ENCODE measurements at regions not wholly inside any gene's neighbourhood (a gene's known extent, or its start where the extent isn't known, plus 50 kb on each side); places are given as distances from the start of the nearest gene placed in this dataset.

DNA sequence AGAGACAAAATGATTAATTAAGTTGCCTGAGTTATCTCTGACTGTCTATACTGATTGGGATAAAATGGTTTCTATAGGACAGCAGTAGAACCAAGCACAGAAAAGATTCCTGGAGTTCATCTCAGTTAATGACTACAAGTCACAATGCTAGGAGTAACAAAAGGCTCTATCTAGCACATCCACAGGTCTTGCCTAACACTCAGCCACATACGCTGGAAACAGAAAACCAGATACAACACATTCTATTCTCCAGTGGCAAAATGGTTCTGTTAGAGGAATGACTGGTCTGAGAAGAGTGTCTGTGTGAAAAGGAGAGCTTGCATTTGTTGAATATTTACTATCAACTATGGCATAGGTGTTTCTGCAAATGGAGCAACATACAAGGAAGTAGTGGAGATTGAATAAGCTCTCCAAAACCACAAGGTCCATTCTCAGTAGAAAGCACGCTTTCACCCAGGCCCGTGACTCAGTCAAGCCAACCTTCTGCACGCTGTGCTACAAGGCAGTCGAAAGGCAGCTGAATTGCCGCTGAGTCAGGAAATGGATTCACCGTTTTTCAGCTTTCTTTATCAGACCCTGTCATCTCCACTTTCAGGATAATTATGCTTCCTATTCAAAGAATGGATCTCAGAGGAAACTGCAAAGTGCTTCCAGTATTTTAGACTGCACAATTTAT, 761.5 kb downstream of the EFNB2 start:
- TF ChIP-seq, protein P1, sequence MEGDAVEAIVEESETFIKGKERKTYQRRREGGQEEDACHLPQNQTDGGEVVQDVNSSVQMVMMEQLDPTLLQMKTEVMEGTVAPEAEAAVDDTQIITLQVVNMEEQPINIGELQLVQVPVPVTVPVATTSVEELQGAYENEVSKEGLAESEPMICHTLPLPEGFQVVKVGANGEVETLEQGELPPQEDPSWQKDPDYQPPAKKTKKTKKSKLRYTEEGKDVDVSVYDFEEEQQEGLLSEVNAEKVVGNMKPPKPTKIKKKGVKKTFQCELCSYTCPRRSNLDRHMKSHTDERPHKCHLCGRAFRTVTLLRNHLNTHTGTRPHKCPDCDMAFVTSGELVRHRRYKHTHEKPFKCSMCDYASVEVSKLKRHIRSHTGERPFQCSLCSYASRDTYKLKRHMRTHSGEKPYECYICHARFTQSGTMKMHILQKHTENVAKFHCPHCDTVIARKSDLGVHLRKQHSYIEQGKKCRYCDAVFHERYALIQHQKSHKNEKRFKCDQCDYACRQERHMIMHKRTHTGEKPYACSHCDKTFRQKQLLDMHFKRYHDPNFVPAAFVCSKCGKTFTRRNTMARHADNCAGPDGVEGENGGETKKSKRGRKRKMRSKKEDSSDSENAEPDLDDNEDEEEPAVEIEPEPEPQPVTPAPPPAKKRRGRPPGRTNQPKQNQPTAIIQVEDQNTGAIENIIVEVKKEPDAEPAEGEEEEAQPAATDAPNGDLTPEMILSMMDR (IDR thresholded peaks at IDR 0.05): no peak

DNA sequence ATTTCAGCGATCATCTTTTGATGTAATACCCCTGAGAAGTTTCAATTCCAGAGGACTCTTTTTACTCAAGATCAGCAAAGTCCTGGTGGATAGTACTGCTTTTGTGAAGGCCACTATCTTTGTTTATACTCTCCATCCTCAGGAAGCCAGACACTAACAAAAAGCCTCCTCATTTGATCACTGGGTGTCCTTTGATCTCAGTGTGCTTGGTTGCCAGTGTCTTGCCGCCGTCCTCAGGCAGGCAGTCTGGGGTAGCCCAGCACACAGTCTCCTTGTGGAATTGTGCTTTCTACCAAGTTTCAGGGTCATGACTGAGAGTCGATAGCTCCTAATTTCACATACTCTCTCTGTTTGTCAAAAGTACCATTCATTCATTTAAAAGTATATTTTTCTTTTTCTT, 762.2 kb downstream of the EFNB2 start:
- TF ChIP-seq, protein P1 (IDR thresholded peaks at IDR 0.05): no peak

DNA sequence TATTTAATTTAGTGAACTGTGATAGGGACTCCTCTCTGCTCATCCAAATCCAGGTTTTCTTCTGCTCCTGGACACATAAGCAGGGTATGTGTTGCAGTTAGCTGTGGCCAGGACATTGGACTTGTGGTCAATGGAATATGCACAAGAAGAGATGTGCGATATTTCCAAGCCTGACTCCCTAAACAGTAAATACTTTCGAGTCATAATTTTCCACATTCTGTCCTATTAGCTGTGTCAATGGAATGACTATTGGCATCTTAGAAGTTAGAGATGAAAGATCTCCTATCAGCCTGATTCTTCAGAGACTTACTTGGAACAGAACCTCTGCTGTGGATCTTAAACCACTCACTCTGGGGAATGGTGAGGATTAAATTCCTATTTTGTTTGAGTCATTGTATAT, 771.0 kb downstream of the EFNB2 start:
- TF ChIP-seq, protein P1 (IDR thresholded peaks at IDR 0.05): no peak

DNA sequence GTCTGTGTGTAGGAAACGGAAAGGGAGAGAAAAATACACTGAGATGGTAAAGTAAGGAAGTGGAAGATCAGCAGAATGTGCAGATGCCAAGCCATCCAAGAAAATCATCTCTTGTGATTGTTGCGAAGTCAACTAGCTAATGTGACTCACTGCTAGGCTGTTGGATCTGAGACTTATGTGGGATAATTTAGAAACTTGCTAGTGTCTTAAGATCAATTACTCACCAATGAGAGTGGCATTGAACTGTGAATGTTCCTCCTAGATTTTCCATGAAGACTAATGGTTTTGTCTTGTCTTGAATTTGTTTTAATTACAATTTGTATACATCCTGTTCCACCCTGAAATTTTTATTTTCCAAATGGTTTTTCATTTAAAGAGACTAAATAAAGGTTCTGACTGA, 771.6 kb downstream of the EFNB2 start:
- TF ChIP-seq, protein P1 (IDR thresholded peaks at IDR 0.05): no peak

DNA sequence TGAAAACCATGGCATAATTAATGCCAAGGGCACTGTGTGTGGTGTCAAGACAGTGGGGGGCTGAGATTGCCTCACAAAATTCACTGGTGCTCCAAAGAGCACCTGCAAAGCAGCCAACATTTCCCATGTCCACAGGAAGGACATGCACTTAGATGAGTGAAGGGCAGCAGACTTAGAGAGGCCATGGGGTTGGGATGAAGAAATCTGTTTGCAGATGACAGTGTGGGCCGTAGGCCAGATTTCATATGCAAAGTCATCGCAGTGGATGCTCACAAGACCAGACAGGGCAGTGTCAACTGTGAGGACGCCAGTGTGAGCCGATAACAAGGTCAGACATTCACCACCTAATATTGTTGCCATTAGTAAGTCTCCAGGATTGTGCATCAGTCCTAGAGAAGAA, 773.4 kb downstream of the EFNB2 start:
- TF ChIP-seq, protein P1 (IDR thresholded peaks at IDR 0.05): no peak

DNA sequence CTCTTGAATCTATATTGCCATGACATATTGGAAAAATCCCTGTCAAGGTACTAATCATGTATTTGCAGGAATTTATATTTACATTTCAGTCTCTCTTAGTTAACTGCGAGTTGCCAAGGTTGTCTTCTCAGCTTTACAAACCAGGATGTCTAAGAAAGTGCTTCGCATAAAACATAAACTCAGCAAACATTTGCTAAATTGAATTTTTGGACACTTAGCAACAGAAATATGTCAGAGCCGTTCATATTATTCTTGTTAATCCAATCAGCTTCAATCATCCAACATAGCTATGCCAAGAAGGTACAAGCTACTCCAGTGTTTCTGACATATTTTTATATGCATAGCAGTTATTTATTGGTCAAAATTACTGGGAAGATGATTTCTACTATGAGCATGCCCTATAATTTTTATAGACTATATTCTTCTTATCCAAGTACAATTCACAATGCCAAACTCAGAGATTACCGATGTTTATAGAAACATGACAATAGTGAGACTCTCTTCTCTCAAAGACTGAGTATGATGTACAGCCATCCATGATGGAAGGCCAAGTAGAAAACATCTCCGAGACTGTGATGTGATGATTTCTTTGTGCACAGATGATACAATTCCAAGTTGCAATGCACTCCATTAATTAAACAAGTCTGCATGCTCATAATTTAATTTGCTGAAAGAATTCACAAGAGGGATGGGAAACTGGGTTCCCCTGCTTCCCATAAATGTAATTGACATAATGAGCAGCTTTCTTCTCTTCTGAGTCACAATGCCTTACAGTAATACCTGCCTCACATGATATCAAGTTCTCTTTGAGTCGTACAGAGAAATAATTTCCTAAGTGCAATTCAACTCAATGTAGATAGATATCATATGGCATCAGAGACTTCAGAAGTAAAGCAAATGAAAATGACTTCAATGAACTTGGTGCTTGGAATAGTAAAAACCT, 776.3 kb downstream of the EFNB2 start:
- TF ChIP-seq, protein P1 (IDR thresholded peaks at IDR 0.05): no peak

DNA sequence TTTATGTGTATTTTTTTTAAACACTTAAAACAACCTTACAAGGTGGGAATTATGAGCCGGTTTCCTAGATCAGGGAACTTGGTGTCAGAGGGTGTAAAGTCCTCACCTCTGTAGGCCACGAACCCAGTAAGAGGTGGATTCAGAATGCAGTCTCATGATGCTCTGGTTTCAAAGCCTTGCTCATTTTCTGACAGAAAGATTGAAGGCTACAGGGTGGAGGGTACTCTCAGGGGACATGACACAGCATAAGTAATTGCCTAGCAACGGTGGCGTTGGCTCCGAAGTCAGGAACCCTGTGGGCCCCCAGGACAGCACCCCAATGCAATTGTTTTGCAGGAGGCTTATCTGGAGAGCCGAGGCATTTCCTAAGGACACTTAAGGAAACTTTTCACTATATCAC, 794.7 kb downstream of the EFNB2 start:
- TF ChIP-seq, protein P1 (IDR thresholded peaks at IDR 0.05): no peak
